Endothelial cell of umbilical vein (primary cell): ENCODE measurements at regions not wholly inside any gene's neighbourhood (a gene's known extent, or its start where the extent isn't known, plus 50 kb on each side); places are given as distances from the start of the nearest gene placed in this dataset.

ENCODE experiments used
- BruUV-seq: library from RNA; stranded (reverse); fragments of 400-500 nt; replicated peaks from 2 replicates; lab custom pipeline; 2021; lab: Mats Ljungman, UMichigan
- CTCF ChIA-PET: fragments of 300-600, 350-600 bp; sonication (Branson Sonifier 250); formaldehyde crosslinking; loops from one replicate; lab custom pipeline; 2021; ENCODE audit warnings: antibody characterized with exemption, inconsistent platforms; lab: Charles Lee
- POLR2A ChIA-PET: fragments of 300-600, 350-600 bp; sonication (Branson Sonifier 250); formaldehyde crosslinking; loops from one replicate; lab custom pipeline; 2021; ENCODE audit warnings: antibody characterized with exemption, inconsistent platforms; lab: Charles Lee
- DNase-seq: peaks from one replicate; pipeline ENCODE4 v3.0.0-alpha.2; 2011; ENCODE audit warnings: low read depth, low spot score
- FAIRE-seq: peaks from 2 replicates; lab custom pipeline; 2011; peaks lifted over from hg19 to GRCh38; lab: Jason Lieb, UNC
- H2AFZ ChIP-seq: 2 replicates; pipeline ENCODE4 v1.6.0; 2012; ENCODE audit warnings: low read depth, low read length, control low read depth, inconsistent platforms
- H3K27ac ChIP-seq: 2 replicates; pipeline ENCODE4 v1.5.1; 2011; ENCODE audit warnings: low read depth, mild to moderate bottlenecking, control low read depth, low read length, moderate library complexity; ENCODE audit not compliant: insufficient read depth
- H3K27me3 ChIP-seq, 2 experiments: 2 replicates each; pipeline versions ENCODE4 v1.6.0 to v1.6.1; 2011; ENCODE audit warnings: low read length in 2 of 2, mixed read lengths in 1 of 2; ENCODE audit not compliant: control insufficient read depth in 2 of 2, insufficient read depth in 2 of 2
- H3K36me3 ChIP-seq, 2 experiments: 2 replicates in 1 of 2; 3 replicates in 1 of 2; pipeline ENCODE4 v1.5.1; 2011; ENCODE audit warnings: low read length in 2 of 2, mild to moderate bottlenecking in 1 of 2, moderate library complexity in 1 of 2; ENCODE audit not compliant: control insufficient read depth in 2 of 2, insufficient read depth in 2 of 2; ENCODE audit errors: extremely low read depth in 1 of 2
- H3K4me1 ChIP-seq: 3 replicates; pipeline ENCODE4 v1.5.1; 2011; ENCODE audit warnings: mild to moderate bottlenecking, low read length; ENCODE audit not compliant: control insufficient read depth, insufficient read depth; ENCODE audit errors: extremely low read depth
- H3K4me2 ChIP-seq: 2 replicates; pipeline ENCODE4 v1.6.1; 2011; ENCODE audit warnings: low read length, control low read depth, mixed read lengths; ENCODE audit not compliant: insufficient read depth
- H3K4me3 ChIP-seq, 3 experiments: fragments of 200-600 bp in 1 of 3; sonication (generic), shearing (Covaris generic) in 1 of 3; replicated peaks in 1 of 3; 2 replicates each; pipeline ENCODE4 v1.5.1; 2011 to 2016; ENCODE audit warnings: control low read depth in 3 of 3, low read length in 3 of 3, mild to moderate bottlenecking in 2 of 3, inconsistent platforms in 1 of 3, low read depth in 1 of 3, moderate library complexity in 1 of 3; ENCODE audit not compliant: insufficient read depth in 1 of 3
- H3K79me2 ChIP-seq: 2 replicates; pipeline ENCODE4 v1.6.0; 2012; ENCODE audit warnings: low read length, inconsistent platforms; ENCODE audit not compliant: control insufficient read depth, insufficient read depth
- H3K9ac ChIP-seq: replicated peaks from 2 replicates; pipeline ENCODE3; 2011; ENCODE audit warnings: low read length, control low read depth; ENCODE audit not compliant: insufficient read depth; ENCODE audit errors: extremely low read depth
- H3K9me1 ChIP-seq: replicated peaks from 3 replicates; pipeline ENCODE4 v1.6.0; 2011; ENCODE audit warnings: mild to moderate bottlenecking, low read length; ENCODE audit not compliant: control insufficient read depth, insufficient read depth; ENCODE audit errors: extremely low read depth
- H3K9me3 ChIP-seq: replicated peaks from 2 replicates; pipeline ENCODE4 v1.5.1; 2012; ENCODE audit warnings: low read length, inconsistent platforms; ENCODE audit not compliant: control insufficient read depth, insufficient read depth
- H4K20me1 ChIP-seq: replicated peaks from 2 replicates; pipeline ENCODE3; 2011; ENCODE audit warnings: mild to moderate bottlenecking, low read length; ENCODE audit not compliant: control insufficient read depth, insufficient read depth; ENCODE audit errors: extremely low read depth
- EZH2 ChIP-seq: IDR thresholded peaks from 2 replicates; pipeline ENCODE4 v1.6.1; 2012; ENCODE audit warnings: borderline replicate concordance, low read depth, mild to moderate bottlenecking, moderate library complexity, low read length, inconsistent platforms; ENCODE audit not compliant: severe bottlenecking
- FOS ChIP-seq: IDR thresholded peaks from 2 replicates; pipeline ENCODE4 v1.6.1; 2011; ENCODE audit warnings: mild to moderate bottlenecking, low read length, moderate library complexity, borderline replicate concordance; ENCODE audit not compliant: insufficient read depth
- GATA2 ChIP-seq: IDR thresholded peaks from 2 replicates; pipeline ENCODE4 v1.7.0; 2011; ENCODE audit warnings: low read depth, mild to moderate bottlenecking, moderate library complexity, mixed read lengths, low read length; ENCODE audit not compliant: insufficient read length, insufficient read depth
- JUN ChIP-seq: IDR thresholded peaks from 2 replicates; pipeline ENCODE4 v1.6.1; 2011; ENCODE audit warnings: borderline replicate concordance, low read depth; ENCODE audit not compliant: insufficient read length, insufficient read depth
- MAX ChIP-seq: IDR thresholded peaks from 2 replicates; pipeline ENCODE4 v1.6.1; 2011; ENCODE audit not compliant: insufficient read depth, insufficient read length
- MYC ChIP-seq: IDR thresholded peaks from one replicate; pipeline ENCODE4 v1.6.1; 2011; ENCODE audit warnings: mild to moderate bottlenecking, low read depth, low read length
- POLR2A ChIP-seq: IDR thresholded peaks from 2 replicates; pipeline ENCODE4 v1.6.1; 2012; ENCODE audit warnings: low read depth, mild to moderate bottlenecking, control low read depth, low read length
- POLR2AphosphoS5 ChIP-seq: IDR thresholded peaks from 2 replicates; pipeline ENCODE4 v1.6.1; 2012; ENCODE audit warnings: low read depth, mild to moderate bottlenecking, control low read depth, low read length, moderate library complexity; ENCODE audit not compliant: insufficient read depth
- dilution Hi-C: fragments of 300-500 bp; cut with MboI; formaldehyde crosslinking; loops from one replicate; pipeline ENCODE4 v1.15.0; 2019; ENCODE audit warnings: low sequenced_read_pairs; ENCODE audit not compliant: extremely low pct_ligation_motif_present
- intact Hi-C: fragments of 100-400 bp; cut with micrococcal nuclease; formaldehyde crosslinking; loops from one replicate; pipeline ENCODE4 v1.10.0; 2022
- TF ChIP-seq, protein P1 (sequence below), 2 donors: IDR thresholded peaks; 1 replicate in 1 of 2; 2 replicates in 1 of 2; pipeline ENCODE4 v1.5.1; 2011; ENCODE audit warnings: low read length in 2 of 2, mild to moderate bottlenecking in 2 of 2, moderate library complexity in 2 of 2, control low read depth in 1 of 2, inconsistent platforms in 1 of 2, low read depth in 1 of 2; ENCODE audit not compliant: insufficient read depth in 1 of 2; ENCODE audit errors: extremely low read depth in 1 of 2

GRCh38 chr3:117926819-117927218, 1107.8 kb downstream of the IGSF11 start:
- Histone ChIP-seq H3K4me3 (no peak overlapping the region), H3K36me3 (no peaks in the 10 kb centered on the region), H3K9ac (no peak overlapping the region), H3K27ac (no peak overlapping the region), H3K79me2 (no peaks in the 10 kb centered on the region), H3K4me2 (no peak overlapping the region), H4K20me1 (no peaks in the 10 kb centered on the region), H2AFZ (no peak overlapping the region), H3K4me1 (no peaks in the 10 kb centered on the region), H3K9me1 (no peaks in the 10 kb centered on the region), H3K9me3 (no peaks in the 10 kb centered on the region), H3K27me3 (no peaks in the 10 kb centered on the region)
- DNase-seq (no peak), FAIRE-seq (no peak)
- CTCF ChIA-PET: interaction anchor here (1.2 kb wide), 1 partner anchor 23 kb away, joined by 3 read pairs; no protein-coding TSS in a partner anchor
- intact Hi-C loops (no loop called here), dilution Hi-C loops (no loop called here)
- no peak for TF ChIP-seq MAX
- TF ChIP-seq MYC: no peak
- TF ChIP-seq JUN: no peak
- TF ChIP-seq, protein P1, sequence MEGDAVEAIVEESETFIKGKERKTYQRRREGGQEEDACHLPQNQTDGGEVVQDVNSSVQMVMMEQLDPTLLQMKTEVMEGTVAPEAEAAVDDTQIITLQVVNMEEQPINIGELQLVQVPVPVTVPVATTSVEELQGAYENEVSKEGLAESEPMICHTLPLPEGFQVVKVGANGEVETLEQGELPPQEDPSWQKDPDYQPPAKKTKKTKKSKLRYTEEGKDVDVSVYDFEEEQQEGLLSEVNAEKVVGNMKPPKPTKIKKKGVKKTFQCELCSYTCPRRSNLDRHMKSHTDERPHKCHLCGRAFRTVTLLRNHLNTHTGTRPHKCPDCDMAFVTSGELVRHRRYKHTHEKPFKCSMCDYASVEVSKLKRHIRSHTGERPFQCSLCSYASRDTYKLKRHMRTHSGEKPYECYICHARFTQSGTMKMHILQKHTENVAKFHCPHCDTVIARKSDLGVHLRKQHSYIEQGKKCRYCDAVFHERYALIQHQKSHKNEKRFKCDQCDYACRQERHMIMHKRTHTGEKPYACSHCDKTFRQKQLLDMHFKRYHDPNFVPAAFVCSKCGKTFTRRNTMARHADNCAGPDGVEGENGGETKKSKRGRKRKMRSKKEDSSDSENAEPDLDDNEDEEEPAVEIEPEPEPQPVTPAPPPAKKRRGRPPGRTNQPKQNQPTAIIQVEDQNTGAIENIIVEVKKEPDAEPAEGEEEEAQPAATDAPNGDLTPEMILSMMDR (IDR thresholded peaks at IDR 0.05; ENCODE audit: extremely low read depth in 1 of 2, insufficient read depth in 1 of 2, low read depth in 1 of 2, low read length in 2 of 2): no peak
- BruUV-seq: no TSS peak
- POLR2A ChIA-PET: no interaction called here

DNA sequence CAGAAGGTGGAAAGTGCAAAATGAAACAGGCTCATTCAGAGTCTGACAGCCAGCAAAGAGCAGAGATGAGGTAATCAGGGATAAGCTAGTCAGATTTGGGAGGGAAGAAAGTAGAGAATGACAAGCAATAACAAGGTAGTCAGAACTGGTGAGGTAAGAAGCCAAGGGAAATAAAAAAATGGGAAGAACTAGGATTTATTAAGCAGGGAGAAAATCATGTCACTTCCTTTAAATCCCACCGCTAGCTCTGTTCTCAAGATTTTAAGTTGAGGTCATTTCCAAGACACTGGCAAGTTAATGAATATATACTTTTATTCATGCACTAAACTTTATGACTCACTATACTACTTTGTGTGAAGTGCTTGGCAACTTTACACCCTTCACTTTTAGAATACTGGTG, 1106.8 kb downstream of the IGSF11 start:
- no peaks in the 10 kb centered on the region for H3K79me2 ChIP-seq
- no peaks in the 10 kb centered on the region for H3K27me3 ChIP-seq
- TF ChIP-seq GATA2 (no peak), MYC (no peak), POLR2A (no peak), POLR2AphosphoS5 (no peak), JUN (no peak), EZH2 (no peak), FOS (no peak), MAX (no peak)
- TF ChIP-seq, protein P1 (IDR thresholded peaks at IDR 0.05; ENCODE audit: extremely low read depth in 1 of 2, insufficient read depth in 1 of 2, low read depth in 1 of 2, low read length in 2 of 2): no peak
- dilution Hi-C loops (no loop called here), intact Hi-C loops (no loop called here)
- no peak overlapping the region for H3K27ac ChIP-seq
- H4K20me1 ChIP-seq: no peaks in the 10 kb centered on the region
- H3K9me1 ChIP-seq: no peaks in the 10 kb centered on the region
- H2AFZ ChIP-seq: no peak overlapping the region
- no peak overlapping the region for H3K4me3 ChIP-seq
- H3K4me1 ChIP-seq: no peaks in the 10 kb centered on the region
- DNase-seq (no peak), FAIRE-seq (no peak)
- no TSS peak for BruUV-seq
- no peaks in the 10 kb centered on the region for H3K36me3 ChIP-seq
- ChIA-PET CTCF (no interaction called here), POLR2A (no interaction called here)
- no peak overlapping the region for H3K9ac ChIP-seq
- no peaks in the 10 kb centered on the region for H3K9me3 ChIP-seq
- H3K4me2 ChIP-seq: no peak overlapping the region
